HUES48 (cell line): ENCODE measurements at regions not wholly inside any gene's neighbourhood (a gene's known extent, or its start where the extent isn't known, plus 50 kb on each side); places are given as distances from the start of the nearest gene placed in this dataset.
"Not testable (repeated sequence)": the region's sequence is repeated elsewhere in the genome, so short reads cannot be mapped to it uniquely, and the experiment has no call there.

Experiments used
- H3K27ac ChIP-seq: one replicate; pipeline ENCODE4 v1.7.0; 2013; ENCODE audit warnings: low read depth, low read length, inconsistent platforms
- H3K27me3 ChIP-seq: 2 replicates; pipeline ENCODE4 v1.6.1; 2013; ENCODE audit warnings: mild to moderate bottlenecking, low read length; ENCODE audit not compliant: control insufficient read depth, insufficient read depth
- H3K36me3 ChIP-seq: 2 replicates; pipeline ENCODE4 v1.6.1; 2013; ENCODE audit warnings: low read length; ENCODE audit not compliant: control insufficient read depth, insufficient read depth
- H3K4me1 ChIP-seq: 2 replicates; pipeline ENCODE4 v1.6.1; 2013; ENCODE audit warnings: mild to moderate bottlenecking, low read length; ENCODE audit not compliant: control insufficient read depth, insufficient read depth
- H3K4me3 ChIP-seq: 2 replicates; pipeline ENCODE4 v1.5.1; 2013; ENCODE audit warnings: mild to moderate bottlenecking, low read depth, low read length
- H3K9ac ChIP-seq: 2 replicates; pipeline ENCODE4 v1.6.1; 2013; ENCODE audit warnings: mild to moderate bottlenecking, low read depth, low read length, moderate library complexity
- H3K9me3 ChIP-seq: 2 replicates; pipeline ENCODE4 v1.6.1; 2013; ENCODE audit warnings: low read length; ENCODE audit not compliant: control insufficient read depth, insufficient read depth

- Histone ChIP-seq H3K27ac (no peak overlapping the region), H3K27me3 (no peaks in the 10 kb centered on the region), H3K9me3 (no peaks in the 10 kb centered on the region), H3K36me3 (no peaks in the 10 kb centered on the region), H3K9ac (no peak overlapping the region), H3K4me3 (no peak overlapping the region), H3K4me1 (peaks cover 11% of the 10 kb centered on the region)
Measured at GRCh38 chr16:52707676-52708337, 160.9 kb upstream of the TOX3 start.

- Histone ChIP-seq H3K9ac (no peak overlapping the region), H3K4me1 (peaks cover 11% of the 10 kb centered on the region), H3K27me3 (no peaks in the 10 kb centered on the region), H3K27ac (no peak overlapping the region), H3K36me3 (no peaks in the 10 kb centered on the region), H3K4me3 (no peak overlapping the region), H3K9me3 (no peaks in the 10 kb centered on the region)
Measured at GRCh38 chr16:52705122-52705521, 158.2 kb upstream of the TOX3 start.

GRCh38 chr16:52697971-52698370, 151.0 kb upstream of the TOX3 start:
- H3K9me3 ChIP-seq: no peaks in the 10 kb centered on the region
- H3K36me3 ChIP-seq: no peaks in the 10 kb centered on the region
- no peak overlapping the region for H3K4me3 ChIP-seq
- H3K27me3 ChIP-seq: no peaks in the 10 kb centered on the region
- no peak overlapping the region for H3K9ac ChIP-seq
- no peak overlapping the region for H3K27ac ChIP-seq
- H3K4me1 ChIP-seq: no peaks in the 10 kb centered on the region

GRCh38 chr16:52696126-52696525, 149.2 kb upstream of the TOX3 start:
- H3K9me3 ChIP-seq: peaks cover 3% of the 10 kb centered on the region
- no peaks in the 10 kb centered on the region for H3K36me3 ChIP-seq
- H3K27ac ChIP-seq: no peak overlapping the region
- H3K27me3 ChIP-seq: no peaks in the 10 kb centered on the region
- H3K9ac ChIP-seq: no peak overlapping the region
- no peak overlapping the region for H3K4me3 ChIP-seq
- H3K4me1 ChIP-seq: no peaks in the 10 kb centered on the region

GRCh38 chr16:52690468-52690867, 143.5 kb upstream of the TOX3 start:
- no peak overlapping the region for H3K9ac ChIP-seq
- no peak overlapping the region for H3K4me3 ChIP-seq
- no peaks in the 10 kb centered on the region for H3K36me3 ChIP-seq
- H3K4me1 ChIP-seq: no peaks in the 10 kb centered on the region
- no peaks in the 10 kb centered on the region for H3K27me3 ChIP-seq
- H3K9me3 ChIP-seq: peaks cover 14% of the 10 kb centered on the region
- H3K27ac ChIP-seq: no peak overlapping the region

- Histone ChIP-seq H3K9me3 (no peaks in the 10 kb centered on the region), H3K36me3 (no peaks in the 10 kb centered on the region), H3K9ac (no peak overlapping the region), H3K4me1 (no peaks in the 10 kb centered on the region), H3K27me3 (no peaks in the 10 kb centered on the region), H3K4me3 (no peak overlapping the region), H3K27ac (no peak overlapping the region)
Measured at GRCh38 chr16:52680993-52681392, 134.1 kb upstream of the TOX3 start.

GRCh38 chr16:52677501-52677900, 130.6 kb upstream of the TOX3 start:
- H3K9ac ChIP-seq: no peak overlapping the region
- H3K27ac ChIP-seq: no peak overlapping the region
- no peaks in the 10 kb centered on the region for H3K4me1 ChIP-seq
- H3K27me3 ChIP-seq: no peaks in the 10 kb centered on the region
- H3K4me3 ChIP-seq: no peak overlapping the region
- no peaks in the 10 kb centered on the region for H3K9me3 ChIP-seq
- H3K36me3 ChIP-seq: no peaks in the 10 kb centered on the region

GRCh38 chr16:52676959-52677358, 130.0 kb upstream of the TOX3 start:
- no peaks in the 10 kb centered on the region for H3K9me3 ChIP-seq
- H3K27ac ChIP-seq: no peak overlapping the region
- H3K9ac ChIP-seq: no peak overlapping the region
- no peak overlapping the region for H3K4me3 ChIP-seq
- H3K36me3 ChIP-seq: no peaks in the 10 kb centered on the region
- H3K27me3 ChIP-seq: no peaks in the 10 kb centered on the region
- H3K4me1 ChIP-seq: no peaks in the 10 kb centered on the region

GRCh38 chr16:52671590-52671989, 124.6 kb upstream of the TOX3 start:
- Histone ChIP-seq H3K9ac (no peak overlapping the region), H3K4me1 (no peaks in the 10 kb centered on the region), H3K27me3 (no peaks in the 10 kb centered on the region), H3K36me3 (no peaks in the 10 kb centered on the region), H3K27ac (no peak overlapping the region), H3K9me3 (no peaks in the 10 kb centered on the region), H3K4me3 (no peak overlapping the region)

GRCh38 chr16:52657924-52658323, 111.0 kb upstream of the TOX3 start:
- Histone ChIP-seq H3K4me1 (no peaks in the 10 kb centered on the region), H3K27me3 (no peaks in the 10 kb centered on the region), H3K4me3 (no peak overlapping the region), H3K9me3 (peaks cover 3% of the 10 kb centered on the region; the same call in 1 of the 2 replicates), H3K36me3 (no peaks in the 10 kb centered on the region), H3K27ac (no peak overlapping the region), H3K9ac (no peak overlapping the region)

GRCh38 chr16:52655916-52656315, 109.0 kb upstream of the TOX3 start:
- not testable (repeated sequence) for H3K36me3 ChIP-seq, H3K9me3 ChIP-seq, H3K4me1 ChIP-seq

GRCh38 chr16:52655156-52655555, 108.2 kb upstream of the TOX3 start:
- H3K27me3 ChIP-seq, H3K36me3 ChIP-seq, H3K9me3 ChIP-seq, H3K9ac ChIP-seq, H3K4me3 ChIP-seq, H3K27ac ChIP-seq, H3K4me1 ChIP-seq: not testable (repeated sequence)

More at GRCh38 chr16:52655916-52656315, 109.0 kb upstream of the TOX3 start:
- not testable (repeated sequence) for H3K27me3 ChIP-seq, H3K4me3 ChIP-seq, H3K9ac ChIP-seq, H3K27ac ChIP-seq
